K562 (cell line): ENCODE measurements at regions not wholly inside any gene's neighbourhood (a gene's known extent, or its start where the extent isn't known, plus 50 kb on each side); places are given as distances from the start of the nearest gene placed in this dataset.

ENCODE experiments used
- ATAC-seq: fragments of 200-7000 bp; cut with Tn5 transposase; 3 replicates; pipeline ENCODE4 v1.9.1; 2020; ENCODE audit warnings: moderate library complexity
- BruUV-seq: library from RNA; stranded (reverse); fragments of 400-500 nt; replicated peaks from 2 replicates; lab custom pipeline; 2021; lab: Mats Ljungman, UMichigan
- CTCF ChIA-PET: fragments of 300-600 bp; formaldehyde crosslinking; extraction: SDS; loops from one replicate; lab custom pipeline; 2021; ENCODE audit warnings: low intra/inter-chr PET ratio; lab: Yijun Ruan, JAX
- POLR2A ChIA-PET: fragments of 300-600, 350-650 bp; sonication (Branson Sonifier 250); formaldehyde crosslinking; extraction: SDS; loops from one replicate; lab custom pipeline; 2021; ENCODE audit warnings: antibody characterized with exemption, inconsistent platforms; lab: Yijun Ruan, JAX
- DNase-seq, 4 experiments: peaks; one replicate each; pipeline versions ENCODE4 v3.0.0 to v3.0.0-alpha.2; 2011 to 2018; ENCODE audit warnings: low spot score in 3 of 4, mixed read lengths in 3 of 4; ENCODE audit errors: extremely low read depth in 1 of 4
- FAIRE-seq: peaks from 2 replicates; lab custom pipeline; 2011; peaks lifted over from hg19 to GRCh38; lab: Jason Lieb, UNC
- H2AFZ ChIP-seq: 2 replicates; pipeline ENCODE4 v1.6.0; 2011; ENCODE audit warnings: low read depth, low read length, control low read depth, inconsistent platforms
- H3K27ac ChIP-seq: fragments of 200-600 bp; 3 replicates; pipeline ENCODE4 v1.8.0; 2011; ENCODE audit warnings: low read depth, mild to moderate bottlenecking, control low read depth, inconsistent platforms, low read length, moderate library complexity, mixed read lengths; ENCODE audit errors: extremely low read depth
- H3K27me3 ChIP-seq, 2 experiments: fragments of 300-600 bp in 1 of 2; 2 replicates in 1 of 2; 3 replicates in 1 of 2; pipeline versions ENCODE4 v1.6.0 to v1.8.0; 2011; ENCODE audit warnings: inconsistent platforms in 2 of 2, low read length in 2 of 2, mild to moderate bottlenecking in 1 of 2, mixed read lengths in 1 of 2, moderate library complexity in 1 of 2; ENCODE audit not compliant: control insufficient read depth in 2 of 2, insufficient read depth in 2 of 2
- H3K36me3 ChIP-seq: fragments of 300-600 bp; 3 replicates; pipeline ENCODE4 v1.8.0; 2011; ENCODE audit warnings: mild to moderate bottlenecking, low read length, inconsistent platforms; ENCODE audit not compliant: control insufficient read depth, insufficient read depth
- H3K4me1 ChIP-seq, 2 experiments: fragments of 200-600 bp in 1 of 2; replicated peaks in 1 of 2; 2 replicates in 1 of 2; 3 replicates in 1 of 2; pipeline versions ENCODE4 v1.5.1 to v1.8.0; 2011; ENCODE audit warnings: inconsistent platforms in 2 of 2, low read length in 2 of 2, mild to moderate bottlenecking in 1 of 2, mixed read lengths in 1 of 2, moderate library complexity in 1 of 2; ENCODE audit not compliant: control insufficient read depth in 2 of 2, insufficient read depth in 2 of 2
- H3K4me2 ChIP-seq: 2 replicates; pipeline ENCODE4 v1.6.1; 2011; ENCODE audit warnings: low read length, control low read depth, inconsistent platforms, mixed read lengths; ENCODE audit not compliant: insufficient read depth
- H3K4me3 ChIP-seq: fragments of 200-600 bp; sonication (generic), shearing (Covaris generic); 2 replicates; pipeline ENCODE4 v1.5.1; 2016; ENCODE audit warnings: control low read depth, inconsistent platforms
- H3K79me2 ChIP-seq: fragments of 200-600 bp; 3 replicates; pipeline ENCODE4 v1.8.0; 2011; ENCODE audit warnings: low read length, inconsistent platforms; ENCODE audit not compliant: control insufficient read depth, insufficient read depth
- H3K9ac ChIP-seq, 2 experiments: 2 replicates each; pipeline versions ENCODE4 v1.6.0 to v1.6.1; 2011; ENCODE audit warnings: low read depth in 2 of 2, low read length in 2 of 2, control low read depth in 1 of 2, inconsistent platforms in 1 of 2, mild to moderate bottlenecking in 1 of 2, mixed read lengths in 1 of 2; ENCODE audit not compliant: insufficient read depth in 1 of 2
- H3K9me1 ChIP-seq: one replicate; pipeline ENCODE4 v1.6.0; 2011; ENCODE audit warnings: inconsistent platforms, mild to moderate bottlenecking, low read length, moderate library complexity; ENCODE audit not compliant: control insufficient read depth, insufficient read depth
- H3K9me3 ChIP-seq: replicated peaks from 2 replicates; pipeline ENCODE4 v1.5.1; 2011; ENCODE audit warnings: low read depth, low read length, inconsistent platforms; ENCODE audit not compliant: control insufficient read depth, insufficient read depth
- H4K20me1 ChIP-seq: replicated peaks from 2 replicates; pipeline ENCODE4 v1.6.1; 2011; ENCODE audit warnings: low read length, inconsistent platforms, mixed read lengths; ENCODE audit not compliant: control insufficient read depth, insufficient read depth
- BHLHE40 ChIP-seq: IDR thresholded peaks from 2 replicates; pipeline ENCODE4 v1.6.1; 2011; ENCODE audit warnings: low read length, improper control_type of control experiment
- C11orf30 ChIP-seq: fragments of 450-650 bp; IDR thresholded peaks from 2 replicates; pipeline ENCODE4 v1.6.1; 2016; ENCODE audit warnings: low read depth, mild to moderate bottlenecking
- DNMT1 ChIP-seq: fragments of 450-650 bp; IDR thresholded peaks from 2 replicates; pipeline ENCODE4 v1.6.1; 2016; ENCODE audit warnings: antibody characterized with exemption, mild to moderate bottlenecking
- ETV1 ChIP-seq: fragments of 450-650 bp; conservative IDR thresholded peaks from 2 replicates; pipeline ENCODE4 v1.6.1; 2016; ENCODE audit warnings: missing genetic modification characterization, control low read depth, low read depth, missing compliant biosample characterization
- NEUROD1 ChIP-seq: fragments of 150-350 bp; IDR thresholded peaks from 2 replicates; pipeline ENCODE4 v1.6.1; 2014; ENCODE audit warnings: borderline replicate concordance, low read length, low read depth; ENCODE audit not compliant: partially characterized antibody
- ZNF121 ChIP-seq: sonication (generic); formaldehyde crosslinking; conservative IDR thresholded peaks from 2 replicates; pipeline ENCODE4 v1.8.0; 2022; ENCODE audit warnings: missing genetic modification reagents
- ZNF316 ChIP-seq: fragments of 450-650 bp; IDR thresholded peaks from 2 replicates; pipeline ENCODE4 v1.6.1; 2016
- WGBS: fragments of 100-300 bp; shearing (Covaris generic); methylation state at CpG from one replicate; pipeline ENCODE4 v1.1.6; 2016; ENCODE audit warnings: low coverage, mixed read lengths; ENCODE audit not compliant: insufficient coverage; ENCODE audit errors: missing lambda C conversion rate; 5-methylcytosine and 5-hydroxymethylcytosine counted together
- in situ Hi-C: fragments of 300-500 bp; cut with MboI; formaldehyde crosslinking; loops from 4 replicates; pipeline ENCODE4 v1.15.0; 2018; ENCODE audit warnings: inconsistent platforms, mixed read lengths
- intact Hi-C: fragments of 100-400 bp; cut with micrococcal nuclease; formaldehyde crosslinking; loops from 2 replicates; pipeline ENCODE4 v1.14.2; 2022
- TF ChIP-seq, protein P1 (sequence below): IDR thresholded peaks from 2 replicates; pipeline ENCODE4 v1.6.1; 2014; ENCODE audit warnings: antibody characterized with exemption
- TF ChIP-seq, protein P2 (sequence below): sonication (generic); formaldehyde crosslinking; IDR thresholded peaks from 2 replicates; pipeline ENCODE4 v1.8.0; 2022; ENCODE audit warnings: mild to moderate bottlenecking, missing genetic modification reagents

DNA sequence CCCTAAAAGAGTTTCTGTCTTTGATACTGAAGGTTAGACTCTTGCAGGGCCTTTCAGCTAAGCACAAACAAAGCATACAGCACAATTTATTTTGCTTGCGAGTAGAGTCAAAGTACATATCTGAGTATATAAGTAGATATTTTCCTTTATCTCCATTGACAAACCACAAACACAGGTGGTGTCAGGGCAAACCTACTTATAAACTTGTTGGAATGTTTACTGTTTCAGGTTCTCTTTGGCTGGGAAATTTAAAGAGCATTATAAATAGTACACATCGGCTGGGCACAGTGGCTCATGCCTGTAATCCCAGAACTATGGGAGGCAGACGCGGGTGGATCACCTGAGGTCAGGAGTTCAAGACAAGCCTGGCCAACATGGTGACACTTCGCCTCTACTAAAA is 442.6 kb upstream of the PSMD7 start (continued):
- TF ChIP-seq, protein P1, sequence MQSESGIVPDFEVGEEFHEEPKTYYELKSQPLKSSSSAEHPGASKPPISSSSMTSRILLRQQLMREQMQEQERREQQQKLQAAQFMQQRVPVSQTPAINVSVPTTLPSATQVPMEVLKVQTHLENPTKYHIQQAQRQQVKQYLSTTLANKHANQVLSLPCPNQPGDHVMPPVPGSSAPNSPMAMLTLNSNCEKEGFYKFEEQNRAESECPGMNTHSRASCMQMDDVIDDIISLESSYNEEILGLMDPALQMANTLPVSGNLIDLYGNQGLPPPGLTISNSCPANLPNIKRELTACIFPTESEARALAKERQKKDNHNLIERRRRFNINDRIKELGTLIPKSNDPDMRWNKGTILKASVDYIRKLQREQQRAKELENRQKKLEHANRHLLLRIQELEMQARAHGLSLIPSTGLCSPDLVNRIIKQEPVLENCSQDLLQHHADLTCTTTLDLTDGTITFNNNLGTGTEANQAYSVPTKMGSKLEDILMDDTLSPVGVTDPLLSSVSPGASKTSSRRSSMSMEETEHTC = no peak
- TF ChIP-seq NEUROD1 (no peak), DNMT1 (no peak), BHLHE40 (no peak)

DNA sequence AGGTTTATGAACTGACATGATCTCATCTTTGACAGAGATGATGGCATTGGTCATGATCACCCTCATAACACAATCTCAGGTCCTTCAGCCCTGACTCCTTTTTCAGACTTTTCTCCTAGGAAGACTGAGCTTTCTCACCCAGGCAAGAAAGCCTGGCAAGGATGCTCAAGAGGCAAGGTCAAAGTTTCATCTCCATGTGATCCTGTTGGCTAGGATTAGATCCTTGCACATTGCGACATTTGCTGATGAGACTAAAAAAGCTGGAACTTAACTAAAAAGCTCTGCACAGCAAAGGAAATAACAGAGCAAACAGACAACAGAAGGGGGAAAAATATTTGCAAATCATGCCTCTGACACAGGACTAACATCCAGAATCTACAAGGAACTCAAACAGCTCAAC is 444.1 kb upstream of the PSMD7 start:
- in situ Hi-C loops (no loop called here), intact Hi-C loops (no loop called here)
- TF ChIP-seq, protein P2, sequence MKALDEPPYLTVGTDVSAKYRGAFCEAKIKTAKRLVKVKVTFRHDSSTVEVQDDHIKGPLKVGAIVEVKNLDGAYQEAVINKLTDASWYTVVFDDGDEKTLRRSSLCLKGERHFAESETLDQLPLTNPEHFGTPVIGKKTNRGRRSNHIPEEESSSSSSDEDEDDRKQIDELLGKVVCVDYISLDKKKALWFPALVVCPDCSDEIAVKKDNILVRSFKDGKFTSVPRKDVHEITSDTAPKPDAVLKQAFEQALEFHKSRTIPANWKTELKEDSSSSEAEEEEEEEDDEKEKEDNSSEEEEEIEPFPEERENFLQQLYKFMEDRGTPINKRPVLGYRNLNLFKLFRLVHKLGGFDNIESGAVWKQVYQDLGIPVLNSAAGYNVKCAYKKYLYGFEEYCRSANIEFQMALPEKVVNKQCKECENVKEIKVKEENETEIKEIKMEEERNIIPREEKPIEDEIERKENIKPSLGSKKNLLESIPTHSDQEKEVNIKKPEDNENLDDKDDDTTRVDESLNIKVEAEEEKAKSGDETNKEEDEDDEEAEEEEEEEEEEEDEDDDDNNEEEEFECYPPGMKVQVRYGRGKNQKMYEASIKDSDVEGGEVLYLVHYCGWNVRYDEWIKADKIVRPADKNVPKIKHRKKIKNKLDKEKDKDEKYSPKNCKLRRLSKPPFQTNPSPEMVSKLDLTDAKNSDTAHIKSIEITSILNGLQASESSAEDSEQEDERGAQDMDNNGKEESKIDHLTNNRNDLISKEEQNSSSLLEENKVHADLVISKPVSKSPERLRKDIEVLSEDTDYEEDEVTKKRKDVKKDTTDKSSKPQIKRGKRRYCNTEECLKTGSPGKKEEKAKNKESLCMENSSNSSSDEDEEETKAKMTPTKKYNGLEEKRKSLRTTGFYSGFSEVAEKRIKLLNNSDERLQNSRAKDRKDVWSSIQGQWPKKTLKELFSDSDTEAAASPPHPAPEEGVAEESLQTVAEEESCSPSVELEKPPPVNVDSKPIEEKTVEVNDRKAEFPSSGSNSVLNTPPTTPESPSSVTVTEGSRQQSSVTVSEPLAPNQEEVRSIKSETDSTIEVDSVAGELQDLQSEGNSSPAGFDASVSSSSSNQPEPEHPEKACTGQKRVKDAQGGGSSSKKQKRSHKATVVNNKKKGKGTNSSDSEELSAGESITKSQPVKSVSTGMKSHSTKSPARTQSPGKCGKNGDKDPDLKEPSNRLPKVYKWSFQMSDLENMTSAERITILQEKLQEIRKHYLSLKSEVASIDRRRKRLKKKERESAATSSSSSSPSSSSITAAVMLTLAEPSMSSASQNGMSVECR (CRISPR knock-in tag) = no peak
- TF ChIP-seq ZNF316 = peak; percentile 29; the same call in 1 of the 2 replicates
- TF ChIP-seq ETV1 = no peak
- 0 out of 2 replicates have a peak, but pooled peaks have one; percentile 4 for TF ChIP-seq C11orf30
- TF ChIP-seq ZNF121 (CRISPR knock-in tag) = no peak
- no peak overlapping the region for H3K4me3 ChIP-seq
- H3K9ac ChIP-seq = no peak overlapping the region
- H3K79me2 ChIP-seq = no peaks in the 10 kb centered on the region
- no peaks in the 10 kb centered on the region for H3K9me3 ChIP-seq
- H3K9me1 ChIP-seq = no peaks in the 10 kb centered on the region
- DNase-seq (no peak), FAIRE-seq (no peak), ATAC-seq (no peak)
- H4K20me1 ChIP-seq = no peaks in the 10 kb centered on the region
- no peaks in the 10 kb centered on the region for H3K36me3 ChIP-seq
- no peaks in the 10 kb centered on the region for H3K4me1 ChIP-seq
- H2AFZ ChIP-seq = no peak overlapping the region
- WGBS = 0% methylated on average over 1 of the region's 1 CpG
- H3K4me2 ChIP-seq = no peak overlapping the region
- ChIA-PET CTCF (no interaction called here), POLR2A (no interaction called here)
- H3K27me3 ChIP-seq = no peaks in the 10 kb centered on the region; a peak in 1 of 5 replicates
- H3K27ac ChIP-seq = no peak overlapping the region
- BruUV-seq = no TSS peak
